ENCODE measurements at regions not wholly inside any gene's neighbourhood (a gene's known extent, or its start where the extent isn't known, plus 50 kb on each side); places are given as distances from the start of the nearest gene placed in this dataset.

DNA sequence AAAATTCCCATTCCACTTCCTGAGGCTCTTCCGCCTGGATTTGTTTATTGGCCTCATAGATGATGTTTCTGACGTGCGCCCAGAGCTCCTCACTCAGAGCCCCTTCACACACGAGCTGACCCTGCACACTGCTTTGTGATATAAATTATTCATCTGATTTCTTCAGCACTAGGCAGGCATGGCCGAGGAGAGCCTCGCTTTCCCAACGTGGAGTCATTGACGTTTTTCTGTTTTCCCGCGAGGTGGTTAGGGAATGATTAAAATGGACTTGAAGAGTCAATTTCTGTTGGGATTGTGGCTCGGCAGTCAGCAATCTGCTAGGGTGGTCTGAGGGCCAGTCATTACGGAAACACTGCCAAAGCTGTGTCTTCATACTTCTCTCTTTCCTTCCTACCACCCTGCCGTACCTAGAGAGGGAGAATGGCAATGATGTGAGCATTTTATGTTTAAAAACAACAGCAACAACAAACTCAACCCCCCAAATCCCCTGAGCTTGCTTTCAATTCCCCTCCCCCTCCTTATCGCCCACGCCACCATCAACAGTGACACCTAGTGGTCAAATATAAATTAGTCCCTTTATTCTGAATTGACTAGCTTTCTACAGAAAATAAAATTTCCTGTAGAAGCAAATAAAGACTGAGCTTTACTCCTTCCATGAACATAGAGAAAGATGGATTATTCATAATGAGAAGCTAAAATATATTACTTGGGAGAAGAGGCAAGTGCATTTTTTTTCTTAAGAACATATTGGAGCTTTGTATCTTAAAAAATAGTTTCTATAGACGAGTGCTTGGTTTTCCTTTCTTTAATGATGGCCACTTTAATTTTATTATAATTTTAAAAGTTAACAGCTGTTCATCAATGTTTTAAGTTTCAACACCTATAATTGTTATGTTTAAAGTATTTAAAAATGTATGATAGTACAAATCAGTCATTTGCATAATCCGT lies 285.1 kb downstream of the MTX2 start:
- H3K9me3 ChIP-seq: no peaks in the 10 kb centered on the region
- no peaks in the 10 kb centered on the region for H3K36me3 ChIP-seq
- peaks cover 0 to 24% (median 6%) of the 10 kb centered on the region in 4 donors for H3K4me1 ChIP-seq
- WGBS, 2 donors: 10% methylated on average over 17 of the region's 17 CpGs
- H3K27me3 ChIP-seq: peaks cover 0 to 19% of the 10 kb centered on the region in 2 donors
- H3K27ac ChIP-seq: peak overlapping the region; percentile 61 to 78 (median 70)
- DNase-seq (ENCODE audit: low spot score in 2 of 2): peak; percentile 12 to 35
- TF ChIP-seq EP300 (IDR thresholded peaks at IDR 0.05): no peak
- TF ChIP-seq POLR2A (IDR thresholded peaks at IDR 0.05): no peak
- TF ChIP-seq, protein P1, sequence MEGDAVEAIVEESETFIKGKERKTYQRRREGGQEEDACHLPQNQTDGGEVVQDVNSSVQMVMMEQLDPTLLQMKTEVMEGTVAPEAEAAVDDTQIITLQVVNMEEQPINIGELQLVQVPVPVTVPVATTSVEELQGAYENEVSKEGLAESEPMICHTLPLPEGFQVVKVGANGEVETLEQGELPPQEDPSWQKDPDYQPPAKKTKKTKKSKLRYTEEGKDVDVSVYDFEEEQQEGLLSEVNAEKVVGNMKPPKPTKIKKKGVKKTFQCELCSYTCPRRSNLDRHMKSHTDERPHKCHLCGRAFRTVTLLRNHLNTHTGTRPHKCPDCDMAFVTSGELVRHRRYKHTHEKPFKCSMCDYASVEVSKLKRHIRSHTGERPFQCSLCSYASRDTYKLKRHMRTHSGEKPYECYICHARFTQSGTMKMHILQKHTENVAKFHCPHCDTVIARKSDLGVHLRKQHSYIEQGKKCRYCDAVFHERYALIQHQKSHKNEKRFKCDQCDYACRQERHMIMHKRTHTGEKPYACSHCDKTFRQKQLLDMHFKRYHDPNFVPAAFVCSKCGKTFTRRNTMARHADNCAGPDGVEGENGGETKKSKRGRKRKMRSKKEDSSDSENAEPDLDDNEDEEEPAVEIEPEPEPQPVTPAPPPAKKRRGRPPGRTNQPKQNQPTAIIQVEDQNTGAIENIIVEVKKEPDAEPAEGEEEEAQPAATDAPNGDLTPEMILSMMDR (IDR thresholded peaks at IDR 0.05): peak; percentile 63 to 88 (median 78)
- peak overlapping the region; percentile 32 to 50 (median 40) for H3K4me3 ChIP-seq

DNA sequence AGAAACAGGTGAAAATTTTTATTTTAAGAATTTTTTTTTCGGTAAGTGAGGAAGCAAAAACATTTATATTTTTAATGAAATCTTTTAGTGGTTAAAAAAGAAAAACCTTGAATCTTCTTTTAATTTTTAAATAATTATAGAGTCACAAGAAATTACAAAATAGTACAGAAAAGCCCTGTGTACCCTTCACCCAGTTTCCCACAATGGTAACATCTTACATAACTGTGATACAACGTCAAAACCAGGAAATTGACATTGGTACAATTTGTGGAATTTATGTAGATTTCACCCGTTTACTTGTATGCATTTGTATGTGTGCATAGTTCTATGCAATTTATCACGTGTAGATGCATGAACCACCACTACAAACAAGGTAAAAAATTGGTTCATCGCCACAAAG lies 285.9 kb downstream of the MTX2 start:
- no peak overlapping the region for H3K4me3 ChIP-seq
- no peak for DNase-seq (ENCODE audit: low spot score in 2 of 2)
- no peak overlapping the region for H3K27ac ChIP-seq
- TF ChIP-seq, protein P1 (IDR thresholded peaks at IDR 0.05): no peak
- TF ChIP-seq EP300 (IDR thresholded peaks at IDR 0.05): no peak
- TF ChIP-seq POLR2A (IDR thresholded peaks at IDR 0.05): no peak
- H3K4me1 ChIP-seq: peaks cover 0 to 24% (median 6%) of the 10 kb centered on the region in 4 donors
- H3K36me3 ChIP-seq: no peaks in the 10 kb centered on the region
- H3K27me3 ChIP-seq: peaks cover 0 to 23% of the 10 kb centered on the region in 2 donors
- WGBS, 2 donors: 77 to 82% methylated on average over 5 of the region's 5 CpGs
- no peaks in the 10 kb centered on the region for H3K9me3 ChIP-seq

DNA sequence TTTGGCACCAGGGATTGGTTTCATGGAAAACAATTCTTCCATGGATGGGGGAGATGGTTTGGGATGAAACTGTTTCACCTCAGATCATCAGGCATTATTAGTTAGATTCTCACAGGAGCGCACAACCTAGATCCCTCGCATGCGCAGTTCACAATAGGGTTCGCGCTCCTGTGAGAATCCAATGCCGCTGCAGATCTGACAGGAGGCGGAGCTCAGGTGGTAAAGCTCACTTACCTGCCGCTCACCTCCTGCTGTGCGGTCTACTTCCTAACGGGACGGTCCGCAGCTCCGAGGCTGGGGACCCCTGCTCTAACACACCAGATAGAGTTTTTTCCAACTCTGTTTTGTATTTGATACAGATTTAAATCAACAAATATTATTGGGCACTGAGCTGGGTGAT lies 286.5 kb downstream of the MTX2 start:
- Histone ChIP-seq H3K9me3 (no peaks in the 10 kb centered on the region), H3K27ac (no peak overlapping the region), H3K4me1 (peaks cover 0 to 24% (median 6%) of the 10 kb centered on the region in 4 donors), H3K4me3 (no peak overlapping the region), H3K36me3 (no peaks in the 10 kb centered on the region), H3K27me3 (peaks cover 0 to 30% of the 10 kb centered on the region in 2 donors)
- 75 to 82% methylated on average over 13 of the region's 13 CpGs for WGBS, 2 donors
- no peak for TF ChIP-seq POLR2A (IDR thresholded peaks at IDR 0.05)
- DNase-seq (ENCODE audit: low spot score in 2 of 2): no peak

DNA sequence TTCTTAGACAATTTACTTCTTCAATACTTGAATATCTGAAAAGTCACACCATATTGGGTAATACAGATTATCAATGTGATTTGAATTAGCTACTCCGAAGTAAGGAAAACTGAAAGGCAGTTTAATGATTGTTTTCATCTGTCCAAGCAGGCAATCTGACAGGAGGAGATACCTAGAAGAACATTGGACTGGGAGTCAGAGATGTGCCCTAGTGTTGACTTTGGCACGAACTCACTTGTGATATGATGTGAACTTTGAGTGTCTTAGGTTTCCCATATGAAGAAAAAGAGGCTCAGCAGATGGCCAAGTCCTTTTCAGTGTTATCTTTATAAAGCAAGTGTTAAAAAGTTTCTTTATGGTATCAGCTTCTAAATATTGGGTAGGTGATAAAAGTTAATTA lies 287.1 kb downstream of the MTX2 start:
- no peak for TF ChIP-seq EP300 (IDR thresholded peaks at IDR 0.05)
- no peak for TF ChIP-seq POLR2A (IDR thresholded peaks at IDR 0.05)
- TF ChIP-seq, protein P1 (IDR thresholded peaks at IDR 0.05): no peak
- Histone ChIP-seq H3K4me1 (peaks cover 0 to 24% (median 6%) of the 10 kb centered on the region in 4 donors), H3K36me3 (no peaks in the 10 kb centered on the region), H3K4me3 (no peak overlapping the region), H3K9me3 (no peaks in the 10 kb centered on the region), H3K27me3 (peaks cover 0 to 31% of the 10 kb centered on the region in 2 donors), H3K27ac (no peak overlapping the region)
- no peak for DNase-seq (ENCODE audit: low spot score in 2 of 2)
- 47 to 78% methylated on average over 2 of the region's 2 CpGs for WGBS, 2 donors

DNA sequence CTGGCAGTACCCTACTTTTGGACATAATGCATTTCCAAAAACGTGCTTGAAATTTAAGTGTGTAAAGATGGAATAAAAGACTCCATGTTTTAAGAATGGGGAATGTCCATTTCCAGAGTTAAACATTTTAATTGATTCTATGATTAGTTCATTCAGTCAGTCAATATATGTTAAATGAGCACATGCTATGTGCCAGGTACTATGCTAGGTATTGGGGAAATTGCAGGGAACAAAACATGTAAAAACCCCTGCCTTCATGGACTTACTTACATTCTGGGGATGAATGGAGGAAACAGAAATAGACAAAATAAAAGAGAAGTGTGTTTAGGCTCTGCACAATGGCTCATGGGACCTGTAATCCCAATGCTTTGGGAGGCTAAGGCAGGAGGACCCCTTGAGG lies 288.6 kb downstream of the MTX2 start:
- no peaks in the 10 kb centered on the region for H3K36me3 ChIP-seq
- DNase-seq (ENCODE audit: low spot score in 2 of 2): no peak
- H3K27me3 ChIP-seq: peaks cover 0 to 31% of the 10 kb centered on the region in 2 donors
- H3K27ac ChIP-seq: no peak overlapping the region
- WGBS, 2 donors: 89 to 92% methylated on average over 1 of the region's 1 CpG
- H3K4me1 ChIP-seq: peaks cover 0 to 16% (median 3%) of the 10 kb centered on the region in 4 donors
- no peak overlapping the region for H3K4me3 ChIP-seq
- TF ChIP-seq POLR2A (IDR thresholded peaks at IDR 0.05) (no peak), EP300 (IDR thresholded peaks at IDR 0.05) (no peak)
- TF ChIP-seq, protein P1 (IDR thresholded peaks at IDR 0.05): no peak
- no peaks in the 10 kb centered on the region for H3K9me3 ChIP-seq
